CD4-positive, alpha-beta T cell (primary cell): ENCODE measurements at regions not wholly inside any gene's neighbourhood (a gene's known extent, or its start where the extent isn't known, plus 50 kb on each side); places are given as distances from the start of the nearest gene placed in this dataset.

ENCODE experiments used
- ATAC-seq: fragments of 200-7000 bp; cut with Tn5 transposase; one replicate; pipeline ENCODE4 v1.10.0; 2022; ENCODE audit warnings: mild to moderate bottlenecking; ENCODE audit not compliant: poor library complexity
- CTCF ChIA-PET: fragments of 350-600 bp; sonication (Branson Sonifier 250); formaldehyde crosslinking; loops from one replicate; lab custom pipeline; 2021; ENCODE audit warnings: antibody characterized with exemption, inconsistent platforms; lab: Charles Lee
- POLR2A ChIA-PET: fragments of 350-600 bp; sonication (Branson Sonifier 250); formaldehyde crosslinking; loops from one replicate; lab custom pipeline; 2021; ENCODE audit warnings: antibody characterized with exemption, inconsistent platforms; lab: Charles Lee
- DNase-seq, 14 experiments: peaks; one replicate each; pipeline ENCODE4 v3.0.0-alpha.2; 2013 to 2020; ENCODE audit warnings: mixed read lengths in 2 of 14
- H3K27ac ChIP-seq, 2 donors: one replicate each; pipeline versions ENCODE4 v1.5.1 to v1.7.0; 2013; ENCODE audit warnings: low read length in 2 of 2, low read depth in 1 of 2, mild to moderate bottlenecking in 1 of 2
- H3K27me3 ChIP-seq, 2 experiments: 1 replicate in 1 of 2; 2 replicates in 1 of 2; pipeline versions ENCODE4 v1.6.1 to v1.7.0; 2013; ENCODE audit warnings: low read length in 2 of 2, control low read depth in 1 of 2, mild to moderate bottlenecking in 1 of 2, moderate library complexity in 1 of 2; ENCODE audit not compliant: insufficient read depth in 2 of 2, control insufficient read depth in 1 of 2
- H3K36me3 ChIP-seq: one replicate; pipeline ENCODE4 v1.6.1; 2013; ENCODE audit warnings: low read length, control low read depth; ENCODE audit not compliant: insufficient read depth
- H3K4me1 ChIP-seq: one replicate; pipeline ENCODE4 v1.6.1; 2013; ENCODE audit warnings: low read length, control low read depth; ENCODE audit not compliant: insufficient read depth
- H3K4me3 ChIP-seq: one replicate; pipeline ENCODE4 v1.5.1; 2013; ENCODE audit warnings: mild to moderate bottlenecking, low read length, moderate library complexity
- H3K9me3 ChIP-seq, 2 experiments: 1 replicate in 1 of 2; 2 replicates in 1 of 2; pipeline versions ENCODE4 v1.6.1 to v1.7.0; 2013; ENCODE audit warnings: low read length in 2 of 2, mild to moderate bottlenecking in 2 of 2, control low read depth in 1 of 2, moderate library complexity in 1 of 2; ENCODE audit not compliant: control insufficient read depth in 1 of 2, insufficient read depth in 1 of 2
- H3K27ac Mint-ChIP-seq: one replicate; pipeline ENCODE4 v1.8.0; 2020; ENCODE audit warnings: mixed read lengths
- H3K27me3 Mint-ChIP-seq: one replicate; pipeline ENCODE4 v1.8.0; 2021; ENCODE audit warnings: mixed read lengths
- H3K36me3 Mint-ChIP-seq: one replicate; pipeline ENCODE4 v1.8.0; 2021; ENCODE audit warnings: low read depth, mixed read lengths
- H3K4me1 Mint-ChIP-seq: one replicate; pipeline ENCODE4 v1.8.0; 2021; ENCODE audit warnings: low read depth, mixed read lengths
- H3K4me3 Mint-ChIP-seq: one replicate; pipeline ENCODE4 v1.8.0; 2020; ENCODE audit warnings: mild to moderate bottlenecking, mixed read lengths
- H3K9me3 Mint-ChIP-seq: one replicate; pipeline ENCODE4 v1.8.0; 2020; ENCODE audit warnings: mixed read lengths
- CTCF ChIP-seq: fragments of 200-600 bp; IDR thresholded peaks from one replicate; pipeline ENCODE4 v1.8.0; 2022; ENCODE audit warnings: antibody characterized with exemption, mild to moderate bottlenecking
- intact Hi-C, 2 experiments: fragments of 100-400 bp; cut with DNase I in 1 of 2; cut with micrococcal nuclease in 1 of 2; formaldehyde crosslinking; loops; one replicate each; pipeline versions ENCODE4 v1.15.1 to v1.9.0; 2023 to 2025; cut with DNase I, micrococcal nuclease

GRCh38 chr4:152224223-152224622 lies 311.7 kb downstream of the FBXW7 start:
- TF ChIP-seq CTCF: no peak
- Histone ChIP-seq H3K4me1 (peaks cover 3% of the 10 kb centered on the region), H3K27me3 (no peaks in the 10 kb centered on the region), H3K4me3 (no peak overlapping the region), H3K27ac (no peak overlapping the region), H3K9me3 (peaks cover 0 to 5% of the 10 kb centered on the region in 2 experiments), H3K36me3 (no peaks in the 10 kb centered on the region)
- ATAC-seq: no peak
- Mint-ChIP-seq H3K9me3 (no peaks in the 10 kb centered on the region), H3K4me1 (peaks cover 26% of the 10 kb centered on the region), H3K27me3 (no peaks in the 10 kb centered on the region), H3K27ac (peak overlapping the region; percentile 40), H3K36me3 (no peaks in the 10 kb centered on the region), H3K4me3 (no peak overlapping the region)
- no peak for DNase-seq
- CTCF ChIA-PET: no interaction called here
- intact Hi-C loops: no loop called here
- POLR2A ChIA-PET: no interaction called here

GRCh38 chr4:152223600-152223999 lies 312.3 kb downstream of the FBXW7 start:
- POLR2A ChIA-PET: interaction anchor here (1.3 kb wide), 1 partner anchor 10 kb away, joined by 4 read pairs; no protein-coding TSS in a partner anchor
- Histone ChIP-seq H3K27me3 (no peaks in the 10 kb centered on the region), H3K4me1 (peaks cover 3% of the 10 kb centered on the region), H3K36me3 (no peaks in the 10 kb centered on the region), H3K27ac (no peak overlapping the region), H3K4me3 (no peak overlapping the region), H3K9me3 (peaks cover 0 to 5% of the 10 kb centered on the region in 2 experiments)
- no peak overlapping the region for H3K27ac Mint-ChIP-seq
- H3K4me1 Mint-ChIP-seq: peaks cover 33% of the 10 kb centered on the region
- H3K36me3 Mint-ChIP-seq: no peaks in the 10 kb centered on the region
- ATAC-seq (no peak), DNase-seq (no peak)
- H3K9me3 Mint-ChIP-seq: no peaks in the 10 kb centered on the region
- TF ChIP-seq CTCF: no peak
- H3K27me3 Mint-ChIP-seq: no peaks in the 10 kb centered on the region
- intact Hi-C loops: no loop called here
- CTCF ChIA-PET: no interaction called here
- no peak overlapping the region for H3K4me3 Mint-ChIP-seq

GRCh38 chr4:152221816-152222516 lies 313.9 kb downstream of the FBXW7 start:
- ATAC-seq (peak; percentile 78), DNase-seq (peak in 6 of 14 experiments; percentile 7 to 38 (median 20))
- H3K36me3 Mint-ChIP-seq: no peaks in the 10 kb centered on the region
- H3K4me1 ChIP-seq: peaks cover 3% of the 10 kb centered on the region
- peak overlapping the region; percentile 86 for H3K27ac Mint-ChIP-seq
- intact Hi-C loops: no loop called here
- H3K9me3 ChIP-seq: peaks cover 0 to 5% of the 10 kb centered on the region in 2 experiments
- H3K4me3 Mint-ChIP-seq: peak overlapping the region; percentile 14
- ChIA-PET POLR2A (interaction anchor here (0.6 to 1.4 kb wide), 7 partner anchors 25 to 955 kb away, joined by 3 to 5 read pairs (median 4); no protein-coding TSS in a partner anchor), CTCF (no interaction called here)
- no peaks in the 10 kb centered on the region for H3K9me3 Mint-ChIP-seq
- peaks cover 36% of the 10 kb centered on the region for H3K4me1 Mint-ChIP-seq
- no peak for TF ChIP-seq CTCF
- H3K36me3 ChIP-seq: no peaks in the 10 kb centered on the region
- no peaks in the 10 kb centered on the region for H3K27me3 ChIP-seq
- no peak overlapping the region for H3K27ac ChIP-seq
- no peak overlapping the region for H3K4me3 ChIP-seq
- H3K27me3 Mint-ChIP-seq: no peaks in the 10 kb centered on the region
